Sigmoid colon (tissue), 4 donors: ENCODE measurements at regions not wholly inside any gene's neighbourhood (a gene's known extent, or its start where the extent isn't known, plus 50 kb on each side); places are given as distances from the start of the nearest gene placed in this dataset.

Experiments
- CTCF ChIP-seq, 4 experiments: fragments of 450-650 bp in 3 of 4; fragments of 200-600 bp in 1 of 4; IDR thresholded peaks; one replicate each; pipeline ENCODE4 v1.5.1; 2016 to 2019; ENCODE audit warnings: antibody characterized with exemption in 4 of 4, mild to moderate bottlenecking in 3 of 4, moderate library complexity in 2 of 4
- POLR2AphosphoS5 ChIP-seq, 4 donors: sonication (generic); formaldehyde crosslinking; IDR thresholded peaks; one replicate each; pipeline ENCODE4 v1.6.1; 2017; ENCODE audit warnings: antibody characterized with exemption in 4 of 4

- TF ChIP-seq CTCF (IDR thresholded peaks at IDR 0.05) (no peak), POLR2AphosphoS5 (IDR thresholded peaks at IDR 0.05) (no peak)
Observed at GRCh38 chr10:131806646-131807317, 94.0 kb upstream of the PPP2R2D start.
